GM12892 (cell line): ENCODE measurements at regions not wholly inside any gene's neighbourhood (a gene's known extent, or its start where the extent isn't known, plus 50 kb on each side); places are given as distances from the start of the nearest gene placed in this dataset.

Experiments
- DNase-seq: peaks from one replicate; pipeline ENCODE4 v3.0.0; 2011; ENCODE audit not compliant: insufficient read length
- FAIRE-seq: peaks from 2 replicates; lab custom pipeline; 2011; peaks lifted over from hg19 to GRCh38; lab: Jason Lieb, UNC
- POLR2A ChIP-seq: IDR thresholded peaks from 2 replicates; pipeline ENCODE4 v1.6.1; 2011; ENCODE audit warnings: low read depth, low read length, control low read depth
- POLR2AphosphoS5 ChIP-seq: IDR thresholded peaks from 2 replicates; pipeline ENCODE4 v1.6.1; 2011; ENCODE audit warnings: low read depth, low read length, control low read depth
- TAF1 ChIP-seq: IDR thresholded peaks from 2 replicates; pipeline ENCODE4 v1.6.1; 2011; ENCODE audit warnings: low read depth, mild to moderate bottlenecking, control low read depth, low read length, borderline replicate concordance

DNA sequence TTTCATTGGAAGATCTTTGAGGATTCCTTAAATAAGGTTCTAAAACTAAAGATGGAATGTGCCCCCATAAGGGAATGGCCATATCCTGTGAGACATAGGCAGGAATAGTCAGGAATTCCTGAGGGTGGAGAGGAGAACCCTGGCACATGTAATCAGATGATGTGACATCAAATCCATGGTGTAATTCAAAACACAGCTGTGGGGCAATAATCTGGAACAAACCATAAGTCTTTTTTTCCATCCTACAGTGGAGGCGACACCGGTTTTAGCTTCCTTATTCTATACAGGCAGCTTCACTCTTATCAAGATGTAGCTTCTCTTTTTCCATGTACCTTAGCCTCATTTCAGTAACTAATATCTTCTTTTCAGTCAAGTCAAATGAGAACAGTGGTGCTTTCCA, 133.6 kb upstream of the CITED2 start:
- TF ChIP-seq POLR2A = no peak
- TF ChIP-seq TAF1 = no peak
- TF ChIP-seq POLR2AphosphoS5 = no peak
- DNase-seq = no peak
- FAIRE-seq = no peak

- TF ChIP-seq POLR2AphosphoS5 = no peak
- TF ChIP-seq TAF1 = no peak
- TF ChIP-seq POLR2A = no peak
- FAIRE-seq (no peak), DNase-seq (no peak)
Measured at GRCh38 chr6:139500977-139501376, 126.5 kb upstream of the CITED2 start.

DNA sequence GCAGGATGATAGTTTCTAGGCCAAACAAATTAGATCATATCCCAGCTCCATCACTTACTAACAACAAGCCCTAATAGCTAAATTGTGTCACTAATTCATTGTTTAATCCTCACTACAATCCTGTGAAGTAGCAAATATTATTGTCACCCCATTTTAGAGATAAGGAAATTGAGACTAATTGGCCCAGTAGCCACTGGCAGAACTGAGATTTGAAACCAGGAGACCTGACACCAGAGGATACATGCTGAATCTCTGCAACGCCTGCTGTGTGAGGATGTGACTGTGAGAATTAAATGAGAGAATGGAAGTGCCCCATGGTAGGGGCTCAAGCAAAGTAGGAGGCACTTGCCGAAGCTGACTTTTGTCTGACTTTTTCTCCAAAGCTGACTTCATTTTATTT, 124.3 kb upstream of the CITED2 start:
- TF ChIP-seq TAF1 = no peak
- TF ChIP-seq POLR2AphosphoS5 = no peak
- no peak for TF ChIP-seq POLR2A
- FAIRE-seq (no peak), DNase-seq (no peak)

GRCh38 chr6:139497345-139497961, 123.0 kb upstream of the CITED2 start:
- no peak for DNase-seq
- TF ChIP-seq TAF1 = no peak
- no peak for TF ChIP-seq POLR2A
- FAIRE-seq = no peak

DNA sequence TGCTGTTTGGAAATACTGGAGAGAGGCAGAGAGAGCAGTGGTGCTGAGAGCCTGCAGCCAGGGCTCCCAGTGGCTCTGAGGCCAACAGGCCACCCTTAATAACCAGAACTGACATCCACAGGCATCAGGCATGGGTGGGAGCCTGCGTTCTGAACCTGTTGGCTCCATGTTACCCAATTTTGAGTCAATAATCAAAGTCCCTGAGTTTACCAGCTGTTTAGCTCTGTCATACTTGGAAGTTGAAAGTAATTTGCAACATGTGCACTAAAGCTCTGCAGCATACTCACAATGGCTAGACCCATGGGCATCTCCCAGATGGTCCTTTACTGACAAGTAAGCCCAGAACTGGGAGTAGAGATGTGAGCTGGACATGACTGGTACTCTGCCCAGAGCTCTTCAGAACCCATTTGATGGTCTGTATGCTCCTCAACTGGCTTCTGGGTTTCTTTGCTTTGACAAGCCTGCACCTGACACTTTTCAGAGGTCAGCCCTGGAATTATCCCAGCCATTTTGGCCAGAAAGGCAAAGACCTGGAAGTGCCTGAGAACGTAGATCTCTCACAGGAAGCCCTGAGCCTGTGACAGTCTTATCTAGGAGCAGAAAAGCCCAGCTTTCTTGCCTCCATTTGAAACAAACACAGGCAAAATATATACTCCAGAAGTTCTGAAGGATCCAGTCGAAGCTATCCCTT, 122.4 kb upstream of the CITED2 start:
- TF ChIP-seq POLR2AphosphoS5 (no peak), POLR2A (no peak), TAF1 (no peak)
- DNase-seq = no peak
- no peak for FAIRE-seq

DNA sequence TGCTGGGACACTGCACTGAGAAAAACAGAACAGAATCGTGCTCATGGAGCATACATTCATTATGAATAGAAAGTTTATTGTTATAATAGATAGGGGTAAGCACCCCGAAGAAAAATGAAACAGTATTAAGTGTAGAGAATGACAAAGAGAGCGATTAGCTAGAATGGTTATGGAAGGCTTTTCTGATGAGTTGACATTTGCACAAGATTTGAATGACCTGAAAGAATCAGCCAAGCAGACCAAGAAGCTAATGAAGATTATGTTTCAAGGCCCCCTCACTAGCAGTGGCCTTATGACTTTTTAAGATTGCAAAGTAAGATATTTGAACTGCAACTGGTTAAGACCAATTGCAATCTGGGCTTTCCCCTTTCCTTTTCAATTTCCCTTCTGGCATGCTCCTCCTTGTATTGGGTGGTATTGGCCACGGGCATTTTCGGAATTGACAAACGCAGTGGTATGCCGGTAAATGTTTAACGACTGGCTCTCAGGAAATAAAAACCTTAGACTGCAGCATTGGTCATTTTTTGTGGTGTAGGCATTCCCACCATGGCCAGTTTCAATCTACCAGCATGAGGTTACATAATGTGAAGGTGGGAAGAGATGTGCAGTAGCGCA, 120.0 kb upstream of the CITED2 start:
- TF ChIP-seq POLR2AphosphoS5 (no peak), TAF1 (no peak), POLR2A (no peak)
- FAIRE-seq (no peak), DNase-seq (no peak)

DNA sequence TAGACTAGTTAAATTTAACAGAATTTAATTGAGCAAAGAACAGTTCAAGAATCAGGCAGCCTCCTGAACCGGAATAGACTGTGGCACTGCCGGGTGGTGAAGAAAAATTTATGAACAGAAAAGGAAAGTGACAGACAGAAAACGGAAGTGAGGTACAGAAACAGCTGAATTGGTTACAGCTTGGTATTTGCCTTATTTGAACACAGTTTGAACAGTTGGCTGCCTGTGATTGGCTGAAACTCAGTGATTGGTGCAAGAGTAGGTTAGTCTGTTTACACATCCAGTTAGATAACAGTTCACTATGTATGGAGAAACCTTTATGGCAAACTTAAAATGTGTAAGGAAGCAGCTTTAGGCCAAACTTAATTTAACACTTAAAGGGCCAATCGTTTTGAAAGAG, 116.0 kb upstream of the CITED2 start:
- DNase-seq (no peak), FAIRE-seq (no peak)
- no peak for TF ChIP-seq POLR2A
- TF ChIP-seq TAF1 = no peak
- no peak for TF ChIP-seq POLR2AphosphoS5

DNA sequence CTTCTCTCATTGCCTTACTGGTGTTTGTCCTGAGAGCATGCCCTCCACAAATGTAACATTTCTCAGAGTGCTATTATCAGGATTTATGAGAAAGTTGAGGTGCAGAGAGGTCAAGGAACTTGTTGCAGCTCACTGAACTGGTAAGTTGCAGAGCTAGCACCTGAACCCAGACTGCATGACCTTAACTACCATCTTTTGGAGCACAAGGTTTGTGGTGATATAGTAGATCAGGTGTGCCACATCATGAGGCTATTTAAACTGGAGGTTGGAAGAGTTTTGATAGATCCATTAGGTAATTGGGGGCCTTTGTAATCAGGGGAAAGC, 112.0 kb upstream of the CITED2 start:
- no peak for DNase-seq

GRCh38 chr6:139485742-139486475, 111.5 kb upstream of the CITED2 start:
- no peak for FAIRE-seq
- DNase-seq = no peak
- no peak for TF ChIP-seq TAF1
- TF ChIP-seq POLR2AphosphoS5 = no peak
- TF ChIP-seq POLR2A = no peak

More for the DNA sequence above, 112.0 kb upstream of the CITED2 start:
- no peak for FAIRE-seq
- TF ChIP-seq POLR2A (no peak), TAF1 (no peak), POLR2AphosphoS5 (no peak)

DNA sequence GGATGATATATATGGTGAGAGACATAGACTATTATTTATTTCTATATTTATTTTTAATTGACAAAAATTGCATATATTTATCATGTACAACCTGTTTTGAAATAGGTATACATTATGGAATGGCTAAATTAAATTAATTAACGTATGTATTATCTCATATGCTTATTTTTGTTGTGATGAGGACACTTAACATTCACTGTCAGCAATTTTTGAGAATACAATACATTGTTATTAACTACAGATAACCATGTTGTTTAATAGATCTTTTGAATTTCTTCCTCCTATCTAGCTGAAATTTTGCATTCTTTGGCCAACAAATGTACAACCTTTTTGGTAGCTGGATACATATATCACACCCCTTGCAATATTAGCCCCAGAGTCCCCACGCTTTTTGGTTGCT, 110.7 kb upstream of the CITED2 start:
- no peak for TF ChIP-seq POLR2A
- no peak for TF ChIP-seq POLR2AphosphoS5
- no peak for TF ChIP-seq TAF1
- no peak for DNase-seq
- no peak for FAIRE-seq

- DNase-seq = no peak
- no peak for TF ChIP-seq POLR2A
- no peak for TF ChIP-seq POLR2AphosphoS5
- TF ChIP-seq TAF1 = no peak
- FAIRE-seq = no peak
Measured at GRCh38 chr6:139483079-139483478, 108.6 kb upstream of the CITED2 start.
